Natural killer cell (primary cell): ENCODE measurements at regions not wholly inside any gene's neighbourhood (a gene's known extent, or its start where the extent isn't known, plus 50 kb on each side); places are given as distances from the start of the nearest gene placed in this dataset.

Source experiments
- ATAC-seq, 3 donors: fragments of 150-1000 bp in 2 of 3; fragments of 200-7000 bp in 1 of 3; cut with Tn5 transposase; 1 replicate in 1 of 3; 2 replicates in 2 of 3; pipeline ENCODE4 v1.10.0; 2021; ENCODE audit warnings: mild to moderate bottlenecking in 2 of 3, moderate library complexity in 2 of 3
- DNase-seq, 2 donors: peaks; one replicate each; pipeline versions ENCODE4 v3.0.0 to v3.0.0-alpha.2; 2013 to 2021; ENCODE audit warnings: mixed read lengths in 1 of 2
- H3K27ac ChIP-seq: one replicate; pipeline ENCODE4 v1.5.1; 2013; ENCODE audit warnings: mild to moderate bottlenecking, low read length
- H3K27me3 ChIP-seq: one replicate; pipeline ENCODE4 v1.6.1; 2013; ENCODE audit warnings: low read length; ENCODE audit not compliant: control insufficient read depth, insufficient read depth
- H3K36me3 ChIP-seq: one replicate; pipeline ENCODE4 v1.6.1; 2013; ENCODE audit warnings: low read length; ENCODE audit not compliant: control insufficient read depth, insufficient read depth
- H3K4me1 ChIP-seq: one replicate; pipeline ENCODE4 v1.6.1; 2013; ENCODE audit warnings: low read length; ENCODE audit not compliant: control insufficient read depth, insufficient read depth
- H3K4me3 ChIP-seq: one replicate; pipeline ENCODE4 v1.5.1; 2013; ENCODE audit warnings: low read length
- H3K9me3 ChIP-seq: one replicate; pipeline ENCODE4 v1.6.1; 2013; ENCODE audit warnings: low read length; ENCODE audit not compliant: control insufficient read depth, insufficient read depth
- H3K27ac Mint-ChIP-seq, 2 donors: one replicate each; pipeline ENCODE4 v1.8.0; 2022; ENCODE audit warnings: mild to moderate bottlenecking in 2 of 2, mixed read lengths in 2 of 2, moderate library complexity in 1 of 2
- H3K27me3 Mint-ChIP-seq, 2 donors: one replicate each; pipeline ENCODE4 v1.8.0; 2022; ENCODE audit warnings: low read depth in 2 of 2, mixed read lengths in 2 of 2
- H3K36me3 Mint-ChIP-seq: one replicate; pipeline ENCODE4 v1.8.0; 2022; ENCODE audit warnings: mixed read lengths
- H3K4me1 Mint-ChIP-seq, 2 donors: one replicate each; pipeline ENCODE4 v1.8.0; 2022; ENCODE audit warnings: mixed read lengths in 2 of 2
- H3K4me3 Mint-ChIP-seq: one replicate; pipeline ENCODE4 v1.8.0; 2022; ENCODE audit warnings: mild to moderate bottlenecking, moderate library complexity, mixed read lengths
- H3K9me3 Mint-ChIP-seq, 2 donors: one replicate each; pipeline ENCODE4 v1.8.0; 2022; ENCODE audit warnings: mixed read lengths in 2 of 2
- WGBS: methylation state at CpG from one replicate; pipeline ENCODE4 v1.1.7; 2013; ENCODE audit warnings: missing lambda C conversion rate; ENCODE audit not compliant: insufficient coverage; 5-methylcytosine and 5-hydroxymethylcytosine counted together
- intact Hi-C: fragments of 100-400 bp; cut with micrococcal nuclease; formaldehyde crosslinking; loops from one replicate; pipeline ENCODE4 v1.14.2; 2022
- TF ChIP-seq, protein P1 (sequence below): fragments of 200-600 bp; IDR thresholded peaks from one replicate; pipeline ENCODE4 v1.8.0; 2022; ENCODE audit warnings: antibody characterized with exemption

DNA sequence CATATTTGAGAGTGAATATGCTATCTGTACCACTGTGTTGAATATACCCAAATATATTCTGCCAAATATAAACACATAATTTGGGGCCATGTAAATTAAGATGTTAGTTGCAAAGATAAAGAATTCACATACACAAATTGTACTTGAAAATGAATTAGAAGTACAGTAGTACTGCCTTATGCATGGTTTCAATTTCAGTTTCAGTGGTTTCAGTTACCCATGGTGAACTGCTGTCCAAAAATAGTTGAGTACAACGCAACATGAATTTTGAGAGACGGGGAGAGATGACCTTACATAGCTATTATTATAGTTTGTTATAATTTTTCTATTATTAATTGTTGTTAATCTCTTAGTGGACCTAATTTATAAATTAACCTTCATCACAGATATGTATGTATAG lies 1313.0 kb upstream of the FAM98A start:
- Histone ChIP-seq H3K27me3 (no peaks in the 10 kb centered on the region), H3K9me3 (no peaks in the 10 kb centered on the region), H3K27ac (no peak overlapping the region), H3K4me1 (no peaks in the 10 kb centered on the region), H3K36me3 (no peaks in the 10 kb centered on the region), H3K4me3 (no peak overlapping the region)
- TF ChIP-seq, protein P1, sequence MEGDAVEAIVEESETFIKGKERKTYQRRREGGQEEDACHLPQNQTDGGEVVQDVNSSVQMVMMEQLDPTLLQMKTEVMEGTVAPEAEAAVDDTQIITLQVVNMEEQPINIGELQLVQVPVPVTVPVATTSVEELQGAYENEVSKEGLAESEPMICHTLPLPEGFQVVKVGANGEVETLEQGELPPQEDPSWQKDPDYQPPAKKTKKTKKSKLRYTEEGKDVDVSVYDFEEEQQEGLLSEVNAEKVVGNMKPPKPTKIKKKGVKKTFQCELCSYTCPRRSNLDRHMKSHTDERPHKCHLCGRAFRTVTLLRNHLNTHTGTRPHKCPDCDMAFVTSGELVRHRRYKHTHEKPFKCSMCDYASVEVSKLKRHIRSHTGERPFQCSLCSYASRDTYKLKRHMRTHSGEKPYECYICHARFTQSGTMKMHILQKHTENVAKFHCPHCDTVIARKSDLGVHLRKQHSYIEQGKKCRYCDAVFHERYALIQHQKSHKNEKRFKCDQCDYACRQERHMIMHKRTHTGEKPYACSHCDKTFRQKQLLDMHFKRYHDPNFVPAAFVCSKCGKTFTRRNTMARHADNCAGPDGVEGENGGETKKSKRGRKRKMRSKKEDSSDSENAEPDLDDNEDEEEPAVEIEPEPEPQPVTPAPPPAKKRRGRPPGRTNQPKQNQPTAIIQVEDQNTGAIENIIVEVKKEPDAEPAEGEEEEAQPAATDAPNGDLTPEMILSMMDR = no peak
- no peak for DNase-seq
- no peaks in the 10 kb centered on the region for H3K27me3 Mint-ChIP-seq
- intact Hi-C loops = no loop called here
- no CpG with 5 or more reads among the region's 2 CpGs for WGBS
- H3K27ac Mint-ChIP-seq = no peak overlapping the region
- no peak for ATAC-seq
- H3K4me3 Mint-ChIP-seq = no peak overlapping the region
- no peaks in the 10 kb centered on the region for H3K36me3 Mint-ChIP-seq
- no peaks in the 10 kb centered on the region for H3K4me1 Mint-ChIP-seq
- peaks cover 11 to 12% of the 10 kb centered on the region in 2 donors for H3K9me3 Mint-ChIP-seq

DNA sequence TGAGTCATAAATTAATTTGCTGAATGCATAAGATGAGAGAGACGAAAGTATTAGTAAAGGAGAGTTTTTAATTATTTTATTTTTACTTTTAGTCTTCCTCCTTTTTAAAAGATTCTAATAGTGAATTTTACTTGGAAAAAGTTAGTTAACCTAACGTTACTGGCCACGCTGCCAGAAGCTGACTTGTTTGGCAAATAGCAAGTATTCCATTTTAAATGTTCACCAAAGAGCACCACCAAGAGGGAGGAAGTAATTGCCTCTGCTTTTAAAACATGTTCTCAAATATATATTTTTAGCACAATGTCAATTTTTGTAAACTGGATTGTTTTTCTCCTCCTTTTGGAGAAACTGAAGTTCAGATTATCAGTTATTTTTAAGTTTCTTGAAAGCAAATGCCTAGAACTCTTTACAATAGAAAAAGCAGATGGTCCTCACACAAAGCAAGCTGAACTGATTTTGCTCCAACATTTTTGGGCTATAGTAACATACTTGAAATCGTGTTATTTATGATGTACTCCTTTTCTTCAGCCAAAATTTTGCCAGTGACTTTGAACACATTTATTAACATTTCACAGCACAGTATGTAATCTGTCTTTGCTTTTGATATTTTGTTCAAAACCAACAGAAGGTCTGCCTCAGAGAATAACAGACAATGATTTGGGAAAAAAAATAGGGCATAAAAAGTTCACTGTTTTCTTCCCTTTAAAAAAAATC lies 1311.0 kb upstream of the FAM98A start:
- H3K4me1 Mint-ChIP-seq = no peaks in the 10 kb centered on the region
- H3K36me3 Mint-ChIP-seq = no peaks in the 10 kb centered on the region
- no peaks in the 10 kb centered on the region for H3K27me3 Mint-ChIP-seq
- no peak overlapping the region for H3K4me3 Mint-ChIP-seq
- H3K27ac Mint-ChIP-seq = no peak overlapping the region
- DNase-seq (no peak), ATAC-seq (no peak)
- Histone ChIP-seq H3K27me3 (no peaks in the 10 kb centered on the region), H3K4me1 (no peaks in the 10 kb centered on the region), H3K9me3 (no peaks in the 10 kb centered on the region), H3K36me3 (no peaks in the 10 kb centered on the region), H3K27ac (no peak overlapping the region), H3K4me3 (no peak overlapping the region)
- peaks cover 9 to 12% of the 10 kb centered on the region in 2 donors for H3K9me3 Mint-ChIP-seq
- 92% methylated on average over 2 of the region's 4 CpGs for WGBS
- TF ChIP-seq, protein P1 = no peak
- intact Hi-C loops = no loop called here

DNA sequence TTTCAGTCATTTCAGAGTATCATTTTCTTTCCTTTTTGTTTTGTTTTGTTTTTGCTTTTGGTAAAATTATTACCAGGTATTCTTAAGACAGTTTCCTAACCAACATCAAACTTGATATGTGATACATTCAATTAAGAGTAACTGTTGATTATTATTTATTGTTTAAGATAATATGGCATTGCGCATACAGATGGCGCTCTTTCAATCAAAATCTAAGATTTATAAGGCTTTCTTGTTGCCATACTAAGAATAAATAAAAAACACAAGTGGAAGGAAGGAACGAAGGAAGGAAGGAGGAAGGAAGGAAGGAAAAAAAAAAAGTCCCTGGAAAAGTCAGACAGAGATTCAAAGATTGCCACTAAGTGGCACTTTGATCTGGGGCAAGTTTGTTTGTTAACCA lies 1308.7 kb upstream of the FAM98A start:
- TF ChIP-seq, protein P1 = no peak
- intact Hi-C loops = no loop called here
- Histone ChIP-seq H3K27me3 (no peaks in the 10 kb centered on the region), H3K4me3 (no peak overlapping the region), H3K4me1 (no peaks in the 10 kb centered on the region), H3K27ac (no peak overlapping the region), H3K9me3 (no peaks in the 10 kb centered on the region), H3K36me3 (no peaks in the 10 kb centered on the region)
- H3K27me3 Mint-ChIP-seq = no peaks in the 10 kb centered on the region
- H3K9me3 Mint-ChIP-seq = peaks cover 7 to 9% of the 10 kb centered on the region in 2 donors
- H3K36me3 Mint-ChIP-seq = no peaks in the 10 kb centered on the region
- WGBS = 89% methylated on average over 1 of the region's 3 CpGs
- no peaks in the 10 kb centered on the region for H3K4me1 Mint-ChIP-seq
- DNase-seq (no peak), ATAC-seq (no peak)
- H3K4me3 Mint-ChIP-seq = no peak overlapping the region
- no peak overlapping the region for H3K27ac Mint-ChIP-seq

DNA sequence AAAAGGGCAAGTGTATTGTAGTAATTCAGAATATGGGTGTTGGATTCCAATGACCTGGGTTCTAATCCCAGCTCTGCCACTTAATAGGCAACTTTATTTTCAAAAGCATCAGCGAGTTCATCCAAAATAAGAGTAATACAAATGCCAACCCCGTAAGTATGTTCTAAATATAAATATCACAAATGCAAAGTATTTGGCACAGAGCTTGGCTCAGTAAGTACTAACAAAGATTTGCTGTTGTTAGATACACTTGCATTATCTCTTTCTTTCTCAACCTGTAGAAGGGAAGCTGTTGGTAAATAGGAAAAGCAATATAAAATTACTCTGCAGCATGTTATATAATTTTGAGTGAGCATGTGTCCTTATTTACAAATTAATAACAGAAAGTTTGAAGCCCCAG lies 1302.6 kb upstream of the FAM98A start:
- H3K27me3 ChIP-seq = no peaks in the 10 kb centered on the region

More for the DNA sequence above, 1302.6 kb upstream of the FAM98A start:
- Histone ChIP-seq H3K4me3 (no peak overlapping the region), H3K27ac (no peak overlapping the region), H3K36me3 (no peaks in the 10 kb centered on the region), H3K9me3 (no peaks in the 10 kb centered on the region), H3K4me1 (no peaks in the 10 kb centered on the region)
- Mint-ChIP-seq H3K27ac (no peak overlapping the region), H3K36me3 (no peaks in the 10 kb centered on the region), H3K4me1 (no peaks in the 10 kb centered on the region), H3K27me3 (no peaks in the 10 kb centered on the region), H3K4me3 (no peak overlapping the region), H3K9me3 (peaks cover 12 to 14% of the 10 kb centered on the region in 2 donors)
- TF ChIP-seq, protein P1 = no peak
- WGBS = 93% methylated on average over 2 of the region's 2 CpGs
- intact Hi-C loops = no loop called here
- DNase-seq = no peak
- ATAC-seq = no peak
